Testis (tissue), 2 donors: ENCODE measurements at regions not wholly inside any gene's neighbourhood (a gene's known extent, or its start where the extent isn't known, plus 50 kb on each side); places are given as distances from the start of the nearest gene placed in this dataset.
"Not testable (repeated sequence)": the region's sequence is repeated elsewhere in the genome, so short reads cannot be mapped to it uniquely, and the experiment has no call there.

Experiments used
- POLR2A ChIP-seq: fragments of 450-650 bp; IDR thresholded peaks from one replicate; pipeline ENCODE4 v1.6.1; 2017; ENCODE audit warnings: antibody characterized with exemption, mild to moderate bottlenecking, moderate library complexity
- TF ChIP-seq, protein P1 (sequence below), 3 experiments: fragments of 450-650 bp in 2 of 3; fragments of 200-600 bp in 1 of 3; sonication (generic) in 1 of 3; IDR thresholded peaks; one replicate each; pipeline ENCODE4 v1.5.1; 2016 to 2019; ENCODE audit warnings: antibody characterized with exemption in 3 of 3, mild to moderate bottlenecking in 2 of 3, moderate library complexity in 1 of 3

DNA sequence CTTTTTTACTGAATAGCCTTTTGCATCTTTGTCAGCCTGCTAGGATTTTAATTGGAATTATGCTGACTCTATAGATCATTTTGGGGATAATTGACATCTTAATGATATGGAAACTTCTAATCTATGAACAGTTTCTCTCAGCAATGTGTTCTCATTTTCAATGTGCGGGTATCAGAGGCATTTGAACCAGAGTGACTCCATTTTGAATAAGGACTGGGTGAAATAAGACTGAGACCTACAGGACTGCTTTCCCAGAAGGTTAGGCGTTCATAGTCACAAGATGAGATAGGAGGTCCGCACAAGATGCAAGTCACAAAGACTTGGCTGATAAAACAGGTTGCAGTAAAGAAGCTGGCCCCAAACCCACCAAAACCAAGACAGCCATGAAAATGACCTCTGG lies 140.5 kb downstream of the IGLL1 start:
- TF ChIP-seq, protein P1, sequence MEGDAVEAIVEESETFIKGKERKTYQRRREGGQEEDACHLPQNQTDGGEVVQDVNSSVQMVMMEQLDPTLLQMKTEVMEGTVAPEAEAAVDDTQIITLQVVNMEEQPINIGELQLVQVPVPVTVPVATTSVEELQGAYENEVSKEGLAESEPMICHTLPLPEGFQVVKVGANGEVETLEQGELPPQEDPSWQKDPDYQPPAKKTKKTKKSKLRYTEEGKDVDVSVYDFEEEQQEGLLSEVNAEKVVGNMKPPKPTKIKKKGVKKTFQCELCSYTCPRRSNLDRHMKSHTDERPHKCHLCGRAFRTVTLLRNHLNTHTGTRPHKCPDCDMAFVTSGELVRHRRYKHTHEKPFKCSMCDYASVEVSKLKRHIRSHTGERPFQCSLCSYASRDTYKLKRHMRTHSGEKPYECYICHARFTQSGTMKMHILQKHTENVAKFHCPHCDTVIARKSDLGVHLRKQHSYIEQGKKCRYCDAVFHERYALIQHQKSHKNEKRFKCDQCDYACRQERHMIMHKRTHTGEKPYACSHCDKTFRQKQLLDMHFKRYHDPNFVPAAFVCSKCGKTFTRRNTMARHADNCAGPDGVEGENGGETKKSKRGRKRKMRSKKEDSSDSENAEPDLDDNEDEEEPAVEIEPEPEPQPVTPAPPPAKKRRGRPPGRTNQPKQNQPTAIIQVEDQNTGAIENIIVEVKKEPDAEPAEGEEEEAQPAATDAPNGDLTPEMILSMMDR (IDR thresholded peaks at IDR 0.05): not testable (repeated sequence)
- TF ChIP-seq POLR2A: not testable (repeated sequence)
